ENCODE measurements at regions not wholly inside any gene's neighbourhood (a gene's known extent, or its start where the extent isn't known, plus 50 kb on each side); places are given as distances from the start of the nearest gene placed in this dataset.
A peak's percentile ranks its signal among the peaks of the same experiment; 100 is the strongest.

- H3K4me1 ChIP-seq: peaks cover 0 to 2% (median 0%) of the 10 kb centered on the region in 4 donors
- no peaks in the 10 kb centered on the region for H3K36me3 ChIP-seq
- no peak overlapping the region for H3K4me3 ChIP-seq
- ATAC-seq (ENCODE audit: low FRiP score in 2 of 2): peak; percentile 52 to 70
- DNase-seq: peak in 1 of 2 donors; percentile 49
- H3K9me3 ChIP-seq: no peaks in the 10 kb centered on the region
- 55 to 64% methylated on average over 2 of the region's 2 CpGs for WGBS, 2 donors
- H3K27ac ChIP-seq: no peak overlapping the region
- no peaks in the 10 kb centered on the region for H3K27me3 ChIP-seq
- TF ChIP-seq POLR2AphosphoS5 (IDR thresholded peaks at IDR 0.05): no peak
- TF ChIP-seq, protein P1, sequence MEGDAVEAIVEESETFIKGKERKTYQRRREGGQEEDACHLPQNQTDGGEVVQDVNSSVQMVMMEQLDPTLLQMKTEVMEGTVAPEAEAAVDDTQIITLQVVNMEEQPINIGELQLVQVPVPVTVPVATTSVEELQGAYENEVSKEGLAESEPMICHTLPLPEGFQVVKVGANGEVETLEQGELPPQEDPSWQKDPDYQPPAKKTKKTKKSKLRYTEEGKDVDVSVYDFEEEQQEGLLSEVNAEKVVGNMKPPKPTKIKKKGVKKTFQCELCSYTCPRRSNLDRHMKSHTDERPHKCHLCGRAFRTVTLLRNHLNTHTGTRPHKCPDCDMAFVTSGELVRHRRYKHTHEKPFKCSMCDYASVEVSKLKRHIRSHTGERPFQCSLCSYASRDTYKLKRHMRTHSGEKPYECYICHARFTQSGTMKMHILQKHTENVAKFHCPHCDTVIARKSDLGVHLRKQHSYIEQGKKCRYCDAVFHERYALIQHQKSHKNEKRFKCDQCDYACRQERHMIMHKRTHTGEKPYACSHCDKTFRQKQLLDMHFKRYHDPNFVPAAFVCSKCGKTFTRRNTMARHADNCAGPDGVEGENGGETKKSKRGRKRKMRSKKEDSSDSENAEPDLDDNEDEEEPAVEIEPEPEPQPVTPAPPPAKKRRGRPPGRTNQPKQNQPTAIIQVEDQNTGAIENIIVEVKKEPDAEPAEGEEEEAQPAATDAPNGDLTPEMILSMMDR (IDR thresholded peaks at IDR 0.05): peak; percentile 62 to 78 (median 68)
- TF ChIP-seq EP300 (IDR thresholded peaks at IDR 0.05): no peak
- no peak for TF ChIP-seq POLR2A (IDR thresholded peaks at IDR 0.05)
Measured at GRCh38 chr15:38699633-38700230, 135.1 kb upstream of the RASGRP1 start.

- WGBS, 2 donors: 92 to 94% methylated on average over 5 of the region's 5 CpGs
- no peaks in the 10 kb centered on the region for H3K27me3 ChIP-seq
- H3K9me3 ChIP-seq: no peaks in the 10 kb centered on the region
- no peak for DNase-seq
- no peak overlapping the region for H3K4me3 ChIP-seq
- no peak for TF ChIP-seq POLR2AphosphoS5 (IDR thresholded peaks at IDR 0.05)
- no peak for TF ChIP-seq POLR2A (IDR thresholded peaks at IDR 0.05)
- no peak for TF ChIP-seq EP300 (IDR thresholded peaks at IDR 0.05)
- TF ChIP-seq, protein P1 (IDR thresholded peaks at IDR 0.05): no peak
- ATAC-seq (ENCODE audit: low FRiP score in 2 of 2): no peak
- no peaks in the 10 kb centered on the region for H3K4me1 ChIP-seq
- H3K36me3 ChIP-seq: no peaks in the 10 kb centered on the region
- H3K27ac ChIP-seq: no peak overlapping the region
Measured at GRCh38 chr15:38701149-38701548, 136.5 kb upstream of the RASGRP1 start.

GRCh38 chr15:38702178-38702912, 137.7 kb upstream of the RASGRP1 start:
- H3K4me3 ChIP-seq: no peak overlapping the region
- peak in 1 of 2 donors; percentile 23 for DNase-seq

DNA sequence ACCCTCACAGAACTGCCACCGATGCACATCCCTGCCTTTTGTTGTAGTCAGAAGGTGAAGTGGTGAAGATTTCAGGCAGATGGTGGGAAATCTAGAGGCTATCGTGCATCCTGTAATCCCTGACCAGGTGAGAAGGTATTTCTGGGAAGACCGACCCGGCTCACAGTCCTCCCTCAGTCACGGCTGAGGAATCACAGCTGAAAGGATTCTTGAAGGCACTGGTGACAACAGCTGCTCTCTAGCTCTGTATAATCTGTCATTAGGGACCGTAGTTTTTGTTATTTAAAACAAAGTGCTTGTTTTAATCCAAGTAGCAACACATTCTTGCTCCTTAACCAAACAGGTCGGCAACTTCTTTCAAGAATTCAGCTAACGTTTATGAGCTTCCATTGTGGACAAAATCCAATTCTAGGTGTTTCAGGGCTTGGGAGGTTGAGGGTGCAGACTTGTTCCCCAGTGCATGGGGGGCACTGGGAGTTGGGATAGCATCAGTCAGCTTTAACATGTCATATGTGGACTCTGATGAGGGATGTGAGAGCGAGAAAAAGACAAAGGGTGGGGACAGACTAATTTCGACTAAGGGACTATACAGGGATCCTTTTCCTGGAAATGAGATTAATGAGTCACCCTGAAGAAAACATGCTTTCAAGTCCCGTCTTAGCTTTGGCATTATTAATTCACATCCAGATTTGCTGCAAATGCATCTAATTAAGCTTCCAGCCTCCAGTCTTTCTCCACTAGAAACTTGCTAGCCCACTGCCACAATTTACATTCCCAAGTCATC, 141.0 kb upstream of the RASGRP1 start:
- WGBS, 2 donors: 50 to 59% methylated on average over 11 of the region's 11 CpGs
- H3K4me3 ChIP-seq: no peak overlapping the region
- no peak for ATAC-seq (ENCODE audit: low FRiP score in 2 of 2)
- H3K27ac ChIP-seq: no peak overlapping the region
- no peak for DNase-seq
- no peaks in the 10 kb centered on the region for H3K9me3 ChIP-seq
- no peaks in the 10 kb centered on the region for H3K36me3 ChIP-seq
- TF ChIP-seq POLR2A (IDR thresholded peaks at IDR 0.05) (no peak), EP300 (IDR thresholded peaks at IDR 0.05) (no peak), POLR2AphosphoS5 (IDR thresholded peaks at IDR 0.05) (no peak)
- TF ChIP-seq, protein P1 (IDR thresholded peaks at IDR 0.05): no peak
- no peaks in the 10 kb centered on the region for H3K27me3 ChIP-seq
- H3K4me1 ChIP-seq: no peaks in the 10 kb centered on the region

More at GRCh38 chr15:38702178-38702912, 137.7 kb upstream of the RASGRP1 start:
- H3K27ac ChIP-seq: no peak overlapping the region
- H3K36me3 ChIP-seq: no peaks in the 10 kb centered on the region
- 72 to 74% methylated on average over 3 of the region's 3 CpGs for WGBS, 2 donors
- TF ChIP-seq, protein P1 (IDR thresholded peaks at IDR 0.05): no peak
- TF ChIP-seq EP300 (IDR thresholded peaks at IDR 0.05) (no peak), POLR2A (IDR thresholded peaks at IDR 0.05) (no peak), POLR2AphosphoS5 (IDR thresholded peaks at IDR 0.05) (no peak)
- no peaks in the 10 kb centered on the region for H3K4me1 ChIP-seq
- no peaks in the 10 kb centered on the region for H3K9me3 ChIP-seq
- no peaks in the 10 kb centered on the region for H3K27me3 ChIP-seq
- ATAC-seq (ENCODE audit: low FRiP score in 2 of 2): no peak
